ENCODE measurements at regions not wholly inside any gene's neighbourhood (a gene's known extent, or its start where the extent isn't known, plus 50 kb on each side); places are given as distances from the start of the nearest gene placed in this dataset.

GRCh38 chr2:161036926-161037325, 123.3 kb upstream of the TANK start:
- TF ChIP-seq CTCF (IDR thresholded peaks at IDR 0.05) (no peak), POLR2A (IDR thresholded peaks at IDR 0.05) (no peak)
